ENCODE measurements at regions not wholly inside any gene's neighbourhood (a gene's known extent, or its start where the extent isn't known, plus 50 kb on each side); places are given as distances from the start of the nearest gene placed in this dataset.

GRCh38 chr18:39524370-39524769, 1958.8 kb upstream of the CELF4 start:
- Histone ChIP-seq H3K4me3 (ENCODE audit: low read depth, low read length) (no peak overlapping the region), H3K36me3 (ENCODE audit: control insufficient read depth, insufficient read depth, low read length) (no peaks in the 10 kb centered on the region), H3K27me3 (ENCODE audit: control insufficient read depth, insufficient read depth, low read length) (no peaks in the 10 kb centered on the region)
- no peak for TF ChIP-seq CTCF (IDR thresholded peaks at IDR 0.05; ENCODE audit: insufficient read depth, low read length, poor library complexity, severe bottlenecking)
- no peak for DNase-seq (ENCODE audit: low read depth)

- Histone ChIP-seq H3K4me3 (ENCODE audit: low read depth, low read length) (no peak overlapping the region), H3K36me3 (ENCODE audit: control insufficient read depth, insufficient read depth, low read length) (no peaks in the 10 kb centered on the region), H3K27me3 (ENCODE audit: control insufficient read depth, insufficient read depth, low read length) (no peaks in the 10 kb centered on the region)
- DNase-seq (ENCODE audit: low read depth) = peak; percentile 58
- TF ChIP-seq CTCF (IDR thresholded peaks at IDR 0.05; ENCODE audit: insufficient read depth, low read length, poor library complexity, severe bottlenecking) = no peak
Observed at GRCh38 chr18:39523281-39523680, 1957.7 kb upstream of the CELF4 start.

GRCh38 chr18:39521164-39521563, 1955.6 kb upstream of the CELF4 start:
- no peak for TF ChIP-seq CTCF (IDR thresholded peaks at IDR 0.05; ENCODE audit: insufficient read depth, low read length, poor library complexity, severe bottlenecking)
- no peaks in the 10 kb centered on the region for H3K27me3 ChIP-seq (ENCODE audit: control insufficient read depth, insufficient read depth, low read length)
- DNase-seq (ENCODE audit: low read depth) = no peak
- H3K36me3 ChIP-seq (ENCODE audit: control insufficient read depth, insufficient read depth, low read length) = no peaks in the 10 kb centered on the region
- H3K4me3 ChIP-seq (ENCODE audit: low read depth, low read length) = no peak overlapping the region

GRCh38 chr18:39519741-39520140, 1954.1 kb upstream of the CELF4 start:
- DNase-seq (ENCODE audit: low read depth) = no peak
- Histone ChIP-seq H3K4me3 (ENCODE audit: low read depth, low read length) (no peak overlapping the region), H3K27me3 (ENCODE audit: control insufficient read depth, insufficient read depth, low read length) (no peaks in the 10 kb centered on the region), H3K36me3 (ENCODE audit: control insufficient read depth, insufficient read depth, low read length) (no peaks in the 10 kb centered on the region)
- TF ChIP-seq CTCF (IDR thresholded peaks at IDR 0.05; ENCODE audit: insufficient read depth, low read length, poor library complexity, severe bottlenecking) = no peak

GRCh38 chr18:39515299-39515698, 1949.7 kb upstream of the CELF4 start:
- Histone ChIP-seq H3K27me3 (ENCODE audit: control insufficient read depth, insufficient read depth, low read length) (no peaks in the 10 kb centered on the region), H3K36me3 (ENCODE audit: control insufficient read depth, insufficient read depth, low read length) (no peaks in the 10 kb centered on the region), H3K4me3 (ENCODE audit: low read depth, low read length) (no peak overlapping the region)
- no peak for DNase-seq (ENCODE audit: low read depth)
- TF ChIP-seq CTCF (IDR thresholded peaks at IDR 0.05; ENCODE audit: insufficient read depth, low read length, poor library complexity, severe bottlenecking) = no peak

- Histone ChIP-seq H3K4me3 (ENCODE audit: low read depth, low read length) (no peak overlapping the region), H3K27me3 (ENCODE audit: control insufficient read depth, insufficient read depth, low read length) (no peaks in the 10 kb centered on the region), H3K36me3 (ENCODE audit: control insufficient read depth, insufficient read depth, low read length) (no peaks in the 10 kb centered on the region)
- no peak for DNase-seq (ENCODE audit: low read depth)
- no peak for TF ChIP-seq CTCF (IDR thresholded peaks at IDR 0.05; ENCODE audit: insufficient read depth, low read length, poor library complexity, severe bottlenecking)
Observed at GRCh38 chr18:39513186-39513585, 1947.6 kb upstream of the CELF4 start.

Measured in kidney epithelial cell (primary cell).